Panc1 (cell line): ENCODE measurements at regions not wholly inside any gene's neighbourhood (a gene's known extent, or its start where the extent isn't known, plus 50 kb on each side); places are given as distances from the start of the nearest gene placed in this dataset.

Experiments used
- ATAC-seq: fragments of 200-7000 bp; cut with Tn5 transposase; 2 replicates; pipeline ENCODE4 v1.9.1; 2020; ENCODE audit warnings: mild to moderate bottlenecking, moderate library complexity
- BruUV-seq: library from RNA; stranded (reverse); fragments of 400-500 nt; replicated peaks from 2 replicates; lab custom pipeline; 2021; lab: Mats Ljungman, UMichigan
- CTCF ChIA-PET: fragments of 300-600 bp; sonication (Branson Sonifier 250); formaldehyde crosslinking; loops from one replicate; lab custom pipeline; 2022; ENCODE audit warnings: antibody characterized with exemption; lab: Charles Lee
- POLR2A ChIA-PET: fragments of 300-600 bp; sonication (Branson Sonifier 250); formaldehyde crosslinking; loops from one replicate; lab custom pipeline; 2022; ENCODE audit warnings: antibody characterized with exemption; lab: Charles Lee
- DNase-seq: peaks from one replicate; pipeline ENCODE4 v3.0.0-alpha.2; 2010; ENCODE audit warnings: low read depth, low spot score
- H3K27ac ChIP-seq: 2 replicates; pipeline ENCODE4 v1.5.1; 2011; ENCODE audit warnings: mild to moderate bottlenecking, low read length, inconsistent platforms
- H3K27me3 ChIP-seq: fragments of 200-500 bp; sonication (Bioruptor generic); 2 replicates; pipeline ENCODE4 v1.6.0; 2014; ENCODE audit warnings: low read length, inconsistent platforms; ENCODE audit not compliant: control insufficient read depth, insufficient read depth
- H3K36me3 ChIP-seq: fragments of 200-500 bp; sonication (Bioruptor generic); 2 replicates; pipeline ENCODE4 v1.5.1; 2014; ENCODE audit warnings: inconsistent platforms, mild to moderate bottlenecking, low read length, moderate library complexity; ENCODE audit not compliant: control insufficient read depth, insufficient read depth
- H3K4me1 ChIP-seq: 2 replicates; pipeline ENCODE4 v1.5.1; 2011; ENCODE audit warnings: inconsistent platforms, mild to moderate bottlenecking, low read length, moderate library complexity; ENCODE audit not compliant: control insufficient read depth, insufficient read depth
- H3K4me3 ChIP-seq, 2 experiments: 2 replicates each; pipeline ENCODE4 v1.5.1; 2011 to 2012; ENCODE audit warnings: low read depth in 2 of 2, low read length in 2 of 2, mild to moderate bottlenecking in 2 of 2, inconsistent platforms in 1 of 2, moderate library complexity in 1 of 2
- H3K9me3 ChIP-seq: fragments of 200-500 bp; sonication (Bioruptor generic); 2 replicates; pipeline ENCODE4 v1.5.1; 2014; ENCODE audit warnings: low read depth, mild to moderate bottlenecking, inconsistent platforms, low read length, moderate library complexity; ENCODE audit not compliant: control insufficient read depth, insufficient read depth
- POLR2AphosphoS5 ChIP-seq: IDR thresholded peaks from 2 replicates; pipeline ENCODE4 v1.6.1; 2012; ENCODE audit warnings: mild to moderate bottlenecking, low read depth, low read length, moderate library complexity
- SIN3A ChIP-seq: IDR thresholded peaks from 2 replicates; pipeline ENCODE4 v1.6.1; 2012; ENCODE audit warnings: low read depth, mild to moderate bottlenecking, low read length, moderate library complexity, borderline replicate concordance; ENCODE audit not compliant: insufficient read depth
- TCF7L2 ChIP-seq: IDR thresholded peaks from 2 replicates; pipeline ENCODE4 v1.6.1; 2011; ENCODE audit warnings: mild to moderate bottlenecking, low read depth, low read length, inconsistent platforms
- in situ Hi-C: cut with HindIII; loops from 2 replicates; pipeline ENCODE4 v1.10.0; 2016; ENCODE audit warnings: low sequenced_read_pairs, low pct_unique_long_range_greater_than_20kb
- intact Hi-C: fragments of 100-400 bp; cut with micrococcal nuclease; formaldehyde crosslinking; loops from one replicate; pipeline ENCODE4 v1.10.0; 2022; ENCODE audit not compliant: unreplicated experiment
- TF ChIP-seq, protein P1 (sequence below): fragments of 450-650 bp; IDR thresholded peaks from 2 replicates; pipeline ENCODE4 v1.5.1; 2017; ENCODE audit warnings: mild to moderate bottlenecking
- TF ChIP-seq, protein P2 (sequence below), 2 experiments: IDR thresholded peaks; 2 replicates each; pipeline ENCODE4 v1.6.1; 2011 to 2012; ENCODE audit warnings: low read depth in 2 of 2, control low read depth in 1 of 2, low read length in 1 of 2, mild to moderate bottlenecking in 1 of 2, moderate library complexity in 1 of 2; ENCODE audit not compliant: insufficient read depth in 1 of 2

DNA sequence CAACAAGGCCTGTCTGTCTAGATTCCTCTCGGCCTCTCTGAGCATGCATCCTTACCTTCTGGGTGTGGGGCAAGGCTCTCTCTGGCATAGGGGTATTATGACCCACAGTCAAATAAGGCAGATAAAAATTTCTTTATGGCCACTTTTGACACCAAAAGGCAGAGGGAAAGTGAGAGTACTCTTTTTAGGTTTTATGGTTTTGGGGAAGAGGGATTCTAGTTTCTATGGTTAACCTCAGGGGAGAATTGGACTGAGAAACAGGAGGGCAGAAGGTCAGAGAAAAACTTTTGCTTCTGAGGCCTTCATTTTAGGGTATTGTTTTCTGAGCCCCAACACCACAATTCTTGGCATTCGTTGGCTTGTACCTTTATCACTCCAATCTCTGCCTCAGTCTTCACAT, 70.0 kb upstream of the CCDC54 start:
- POLR2A ChIA-PET, result no interaction called here
- in situ Hi-C loops, result no loop called here
- Histone ChIP-seq H3K9me3 (no peaks in the 10 kb centered on the region), H3K27me3 (no peaks in the 10 kb centered on the region), H3K4me3 (no peak overlapping the region), H3K36me3 (no peaks in the 10 kb centered on the region), H3K4me1 (no peaks in the 10 kb centered on the region), H3K27ac (no peak overlapping the region)
- ATAC-seq, result no peak
- no peak for DNase-seq
- CTCF ChIA-PET, result no interaction called here
- no TSS peak for BruUV-seq
- TF ChIP-seq SIN3A (no peak), POLR2AphosphoS5 (no peak), TCF7L2 (no peak)
- TF ChIP-seq, protein P1, sequence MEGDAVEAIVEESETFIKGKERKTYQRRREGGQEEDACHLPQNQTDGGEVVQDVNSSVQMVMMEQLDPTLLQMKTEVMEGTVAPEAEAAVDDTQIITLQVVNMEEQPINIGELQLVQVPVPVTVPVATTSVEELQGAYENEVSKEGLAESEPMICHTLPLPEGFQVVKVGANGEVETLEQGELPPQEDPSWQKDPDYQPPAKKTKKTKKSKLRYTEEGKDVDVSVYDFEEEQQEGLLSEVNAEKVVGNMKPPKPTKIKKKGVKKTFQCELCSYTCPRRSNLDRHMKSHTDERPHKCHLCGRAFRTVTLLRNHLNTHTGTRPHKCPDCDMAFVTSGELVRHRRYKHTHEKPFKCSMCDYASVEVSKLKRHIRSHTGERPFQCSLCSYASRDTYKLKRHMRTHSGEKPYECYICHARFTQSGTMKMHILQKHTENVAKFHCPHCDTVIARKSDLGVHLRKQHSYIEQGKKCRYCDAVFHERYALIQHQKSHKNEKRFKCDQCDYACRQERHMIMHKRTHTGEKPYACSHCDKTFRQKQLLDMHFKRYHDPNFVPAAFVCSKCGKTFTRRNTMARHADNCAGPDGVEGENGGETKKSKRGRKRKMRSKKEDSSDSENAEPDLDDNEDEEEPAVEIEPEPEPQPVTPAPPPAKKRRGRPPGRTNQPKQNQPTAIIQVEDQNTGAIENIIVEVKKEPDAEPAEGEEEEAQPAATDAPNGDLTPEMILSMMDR, result no peak
- TF ChIP-seq, protein P2, sequence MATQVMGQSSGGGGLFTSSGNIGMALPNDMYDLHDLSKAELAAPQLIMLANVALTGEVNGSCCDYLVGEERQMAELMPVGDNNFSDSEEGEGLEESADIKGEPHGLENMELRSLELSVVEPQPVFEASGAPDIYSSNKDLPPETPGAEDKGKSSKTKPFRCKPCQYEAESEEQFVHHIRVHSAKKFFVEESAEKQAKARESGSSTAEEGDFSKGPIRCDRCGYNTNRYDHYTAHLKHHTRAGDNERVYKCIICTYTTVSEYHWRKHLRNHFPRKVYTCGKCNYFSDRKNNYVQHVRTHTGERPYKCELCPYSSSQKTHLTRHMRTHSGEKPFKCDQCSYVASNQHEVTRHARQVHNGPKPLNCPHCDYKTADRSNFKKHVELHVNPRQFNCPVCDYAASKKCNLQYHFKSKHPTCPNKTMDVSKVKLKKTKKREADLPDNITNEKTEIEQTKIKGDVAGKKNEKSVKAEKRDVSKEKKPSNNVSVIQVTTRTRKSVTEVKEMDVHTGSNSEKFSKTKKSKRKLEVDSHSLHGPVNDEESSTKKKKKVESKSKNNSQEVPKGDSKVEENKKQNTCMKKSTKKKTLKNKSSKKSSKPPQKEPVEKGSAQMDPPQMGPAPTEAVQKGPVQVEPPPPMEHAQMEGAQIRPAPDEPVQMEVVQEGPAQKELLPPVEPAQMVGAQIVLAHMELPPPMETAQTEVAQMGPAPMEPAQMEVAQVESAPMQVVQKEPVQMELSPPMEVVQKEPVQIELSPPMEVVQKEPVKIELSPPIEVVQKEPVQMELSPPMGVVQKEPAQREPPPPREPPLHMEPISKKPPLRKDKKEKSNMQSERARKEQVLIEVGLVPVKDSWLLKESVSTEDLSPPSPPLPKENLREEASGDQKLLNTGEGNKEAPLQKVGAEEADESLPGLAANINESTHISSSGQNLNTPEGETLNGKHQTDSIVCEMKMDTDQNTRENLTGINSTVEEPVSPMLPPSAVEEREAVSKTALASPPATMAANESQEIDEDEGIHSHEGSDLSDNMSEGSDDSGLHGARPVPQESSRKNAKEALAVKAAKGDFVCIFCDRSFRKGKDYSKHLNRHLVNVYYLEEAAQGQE (IDR thresholded peaks at IDR 0.05; ENCODE audit: insufficient read depth in 1 of 2, low read depth in 2 of 2, low read length in 1 of 2), result no peak
- intact Hi-C loops, result no loop called here

DNA sequence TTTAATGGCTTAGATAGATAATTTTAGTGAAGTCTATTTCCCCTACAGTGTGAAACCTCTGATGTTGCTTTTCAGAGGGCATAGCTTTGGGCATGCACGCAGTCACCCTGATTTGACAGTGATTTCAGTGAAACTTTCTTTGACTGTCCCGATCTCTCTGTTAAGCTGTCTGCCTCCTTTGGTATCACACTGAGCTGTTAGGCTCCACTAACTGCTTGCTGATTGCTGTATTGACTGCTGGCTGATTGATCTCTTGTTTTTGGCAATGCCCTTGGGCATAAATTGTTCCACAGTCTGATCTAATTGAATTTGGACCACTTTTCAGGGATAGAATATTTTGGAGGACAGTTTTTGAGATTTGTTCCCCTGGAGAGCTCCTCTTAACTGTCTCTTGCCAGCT, 68.5 kb upstream of the CCDC54 start:
- no peak overlapping the region for H3K27ac ChIP-seq
- in situ Hi-C loops (no loop called here), intact Hi-C loops (no loop called here)
- ChIA-PET CTCF (no interaction called here), POLR2A (no interaction called here)
- BruUV-seq, result no TSS peak
- H3K27me3 ChIP-seq, result no peaks in the 10 kb centered on the region
- H3K4me3 ChIP-seq, result no peak overlapping the region
- no peak for DNase-seq
- no peaks in the 10 kb centered on the region for H3K9me3 ChIP-seq
- TF ChIP-seq SIN3A, result no peak
- no peak for TF ChIP-seq TCF7L2
- TF ChIP-seq, protein P1, result no peak
- TF ChIP-seq, protein P2 (IDR thresholded peaks at IDR 0.05; ENCODE audit: insufficient read depth in 1 of 2, low read depth in 2 of 2, low read length in 1 of 2), result no peak
- TF ChIP-seq POLR2AphosphoS5, result no peak
- no peak for ATAC-seq
- H3K4me1 ChIP-seq, result no peaks in the 10 kb centered on the region
- H3K36me3 ChIP-seq, result no peaks in the 10 kb centered on the region
